HG02759 (cell line): ENCODE measurements at regions not wholly inside any gene's neighbourhood (a gene's known extent, or its start where the extent isn't known, plus 50 kb on each side); places are given as distances from the start of the nearest gene placed in this dataset.

Experiments
- ATAC-seq: cut with Tn5 transposase; IDR thresholded peaks from one replicate; pipeline ENCODE4 v1.9.1; 2021; ENCODE audit warnings: mild to moderate bottlenecking, moderate library complexity; ENCODE audit not compliant: unreplicated experiment

DNA sequence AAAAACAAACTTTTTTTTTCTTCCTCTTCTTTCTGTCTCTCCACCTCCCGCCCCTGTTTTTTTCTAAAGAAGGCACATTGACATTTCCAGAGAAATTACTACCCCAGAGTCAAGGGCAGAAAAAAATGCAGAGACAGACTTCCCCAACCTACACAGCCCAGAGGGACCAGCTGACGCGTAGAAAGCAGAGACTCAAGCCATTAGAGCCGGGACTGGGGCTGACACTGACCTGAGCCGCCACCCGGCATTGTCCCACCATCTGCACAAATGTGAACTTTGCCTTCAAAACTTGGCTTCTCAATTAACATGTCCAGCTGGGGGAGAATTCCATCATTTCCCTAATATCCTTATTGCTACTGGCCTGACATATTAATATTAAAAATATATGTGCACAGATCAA is 385.6 kb downstream of the NR2F2 start:
- no peak for ATAC-seq

DNA sequence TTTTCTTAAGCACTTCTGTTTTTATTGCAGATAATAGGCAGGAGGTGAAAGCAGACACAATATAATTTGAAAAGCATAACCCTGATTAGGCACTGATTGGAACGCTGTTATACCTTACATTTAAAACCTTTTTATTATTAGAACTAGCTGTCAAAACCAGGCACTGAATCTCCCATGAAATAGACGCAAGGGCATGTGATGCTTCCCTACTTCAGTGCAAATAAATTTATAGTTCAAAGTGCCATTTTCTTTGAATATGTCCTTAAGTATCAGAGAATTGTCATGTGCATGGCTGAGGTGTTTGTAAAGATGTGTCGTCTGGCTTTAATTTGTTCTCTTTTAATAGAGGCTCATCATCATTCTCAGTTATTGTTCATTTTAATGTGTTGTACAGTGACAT is 386.0 kb downstream of the NR2F2 start:
- no peak for ATAC-seq

DNA sequence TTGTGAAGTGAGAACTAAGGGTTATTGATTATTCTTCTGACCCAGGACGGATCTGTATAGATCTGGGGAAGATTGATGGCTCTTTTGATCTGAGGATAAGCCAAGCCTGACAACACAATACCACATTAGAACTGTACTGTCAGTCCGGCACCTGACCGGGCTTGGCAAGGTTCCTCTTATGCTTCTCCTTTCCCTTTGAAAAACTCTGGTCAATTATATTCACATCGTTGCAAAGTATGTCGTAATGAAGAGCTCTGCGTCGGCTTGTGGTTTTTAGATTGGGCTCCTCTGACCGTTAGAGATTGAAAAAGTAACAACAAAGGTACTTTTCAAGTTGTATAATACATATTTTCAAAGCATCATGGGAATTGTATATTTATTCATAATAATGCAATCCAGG is 389.8 kb downstream of the NR2F2 start:
- ATAC-seq: no peak

DNA sequence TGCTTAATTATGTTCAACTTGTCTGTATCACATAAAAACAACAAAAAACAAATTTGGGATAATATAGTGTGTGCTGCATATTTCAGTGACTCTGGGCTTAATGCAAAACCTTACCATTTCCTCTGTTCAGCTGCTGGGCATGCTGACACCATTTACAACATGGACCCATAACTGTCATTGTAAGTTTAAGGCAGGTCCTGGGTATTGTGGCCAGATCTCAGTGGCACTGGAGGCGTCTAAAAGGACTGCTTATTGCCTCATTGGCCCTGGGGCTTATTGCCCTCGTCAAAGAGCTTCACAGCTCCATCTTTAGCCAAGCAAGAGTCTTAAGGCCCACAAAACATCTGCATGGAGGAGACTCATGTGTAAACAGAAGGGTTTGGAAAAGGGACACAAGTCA is 390.2 kb downstream of the NR2F2 start:
- no peak for ATAC-seq

DNA sequence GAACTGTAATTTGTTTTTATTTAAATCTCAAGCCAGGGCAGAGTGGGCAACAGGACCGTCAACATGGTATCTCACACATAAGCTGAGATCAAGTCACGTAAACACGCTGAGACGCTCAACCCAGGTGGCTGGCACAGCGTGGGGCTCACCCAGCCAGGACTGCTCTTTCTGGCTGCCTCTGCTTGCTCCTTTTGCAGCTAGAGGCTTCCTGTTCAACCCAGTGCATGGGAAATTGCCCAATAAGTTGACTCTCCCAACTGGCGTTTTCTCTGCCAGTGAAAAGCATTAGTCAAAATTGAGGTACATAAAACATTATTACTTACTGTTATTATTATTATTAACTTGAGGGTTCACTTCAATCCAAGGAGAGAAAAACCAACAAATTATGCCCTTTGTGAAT is 398.1 kb downstream of the NR2F2 start:
- ATAC-seq: no peak

DNA sequence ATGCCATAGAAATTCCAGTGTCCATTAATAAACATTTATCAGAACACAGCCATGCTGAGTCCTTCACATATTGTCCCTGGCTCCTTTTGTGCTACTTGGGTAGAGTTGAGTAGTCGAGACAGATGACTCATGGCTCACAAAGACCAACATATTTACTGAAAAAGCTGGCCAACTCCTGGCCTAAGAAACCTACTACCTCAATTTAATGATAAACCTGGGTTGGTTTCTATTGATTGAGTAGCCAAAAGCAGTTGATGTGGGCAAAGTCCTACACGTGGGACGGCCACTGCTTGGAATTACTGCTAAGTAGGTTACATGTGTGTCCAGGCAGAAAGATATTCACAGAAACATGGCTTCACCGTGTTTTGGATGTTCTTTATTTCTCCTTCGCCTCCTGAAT is 402.2 kb downstream of the NR2F2 start:
- ATAC-seq: no peak

DNA sequence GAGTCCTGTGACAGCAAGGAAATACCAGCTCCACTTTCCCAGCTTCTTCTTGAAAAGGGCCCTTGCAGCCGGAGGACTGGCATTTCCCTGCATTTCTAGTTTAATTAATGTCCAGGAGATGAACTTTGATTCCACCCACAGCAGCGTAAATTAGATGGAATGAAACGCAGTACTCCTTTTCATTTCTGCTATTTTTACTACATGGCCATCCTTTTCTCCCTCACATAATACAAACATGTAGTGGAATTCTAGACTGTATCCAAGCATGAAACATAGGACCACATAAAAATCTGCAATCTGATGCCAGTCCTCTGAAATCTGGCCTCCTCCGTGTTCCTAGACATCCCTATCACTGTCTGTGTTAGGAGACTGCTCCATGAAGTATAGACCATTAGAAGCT is 403.2 kb downstream of the NR2F2 start:
- ATAC-seq: no peak

DNA sequence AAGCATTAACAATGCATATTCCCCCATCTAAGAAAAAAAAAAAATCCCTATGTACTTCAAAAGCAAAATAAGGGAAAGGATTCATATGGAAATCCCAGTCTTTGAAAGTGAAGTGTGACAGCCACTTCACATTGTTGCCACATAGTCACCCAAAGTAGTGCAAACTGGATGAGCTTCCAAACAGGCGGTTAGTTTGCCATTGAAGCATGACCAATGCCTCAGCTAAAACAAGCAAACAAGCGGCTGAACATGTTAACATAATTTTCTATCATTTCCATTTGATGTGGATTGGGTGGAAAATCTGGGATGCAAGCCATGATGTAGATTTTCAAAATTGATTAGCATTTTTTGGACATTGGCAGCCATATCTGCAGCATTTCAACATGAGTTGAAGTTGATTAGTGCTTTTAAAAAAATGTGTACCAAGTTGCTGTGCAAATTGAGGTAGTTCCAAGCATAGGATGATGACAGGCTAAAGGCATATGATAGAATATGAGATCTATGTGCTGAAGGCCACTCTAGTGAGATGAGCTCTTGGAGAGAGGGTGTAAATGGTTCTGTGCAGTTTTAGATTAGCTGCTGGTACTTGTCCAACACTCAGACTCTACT is 405.2 kb downstream of the NR2F2 start:
- ATAC-seq: no peak

DNA sequence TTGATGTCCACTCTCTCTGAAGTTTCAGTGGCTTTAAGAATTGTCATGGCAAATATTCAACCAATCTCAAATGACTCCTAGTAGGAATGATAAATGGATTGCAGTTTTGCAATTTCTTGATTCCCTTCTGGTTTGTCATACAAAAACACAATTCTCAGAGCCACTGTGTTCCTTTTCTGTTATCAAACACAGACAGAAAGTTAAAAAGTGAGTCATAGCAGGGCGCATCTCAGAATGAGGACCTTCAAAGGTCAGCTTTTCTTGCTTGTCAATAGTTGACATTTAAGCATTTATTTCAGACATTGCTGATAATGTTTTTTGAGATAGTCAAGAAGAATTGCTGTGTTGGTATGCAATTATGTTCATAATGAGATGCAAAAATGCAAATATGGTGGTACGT is 405.9 kb downstream of the NR2F2 start:
- ATAC-seq: no peak

DNA sequence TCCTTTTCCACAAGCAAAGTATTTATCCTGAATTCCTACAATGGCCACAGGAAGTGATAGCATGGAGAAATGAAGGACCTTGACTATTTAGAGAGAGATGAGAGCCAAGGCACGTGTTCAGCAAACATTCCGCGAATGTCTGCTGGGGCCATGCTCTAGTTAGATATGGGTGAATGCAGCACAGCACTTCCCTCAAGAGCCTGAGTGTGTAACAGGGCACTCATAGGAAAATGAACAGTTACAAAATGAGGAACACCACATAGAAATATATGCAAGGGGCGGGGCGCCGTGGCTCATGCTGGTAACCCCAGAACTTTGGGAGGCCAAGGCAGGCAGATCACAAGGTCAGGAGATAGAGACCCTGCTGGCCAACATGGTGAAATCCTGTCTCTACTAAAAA is 406.9 kb downstream of the NR2F2 start:
- no peak for ATAC-seq

DNA sequence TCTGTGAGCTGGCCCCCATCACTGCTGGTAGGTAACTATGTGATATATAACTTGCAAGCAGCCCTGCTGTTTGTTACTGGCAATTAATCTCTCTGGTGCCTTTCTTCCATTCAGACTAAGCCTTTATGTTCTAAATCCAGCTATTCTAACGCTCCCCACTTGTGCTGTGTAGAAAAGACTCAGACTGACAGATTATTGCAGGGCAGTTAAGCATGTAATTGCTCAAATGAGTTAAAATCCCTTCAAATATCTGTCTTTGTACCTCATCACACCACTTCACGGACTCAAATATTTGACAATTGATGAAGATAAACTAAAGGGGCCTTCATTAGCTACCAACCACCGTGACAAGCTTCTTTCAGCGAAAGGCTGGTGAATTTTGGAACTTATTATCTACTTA is 416.2 kb downstream of the NR2F2 start:
- ATAC-seq: no peak

DNA sequence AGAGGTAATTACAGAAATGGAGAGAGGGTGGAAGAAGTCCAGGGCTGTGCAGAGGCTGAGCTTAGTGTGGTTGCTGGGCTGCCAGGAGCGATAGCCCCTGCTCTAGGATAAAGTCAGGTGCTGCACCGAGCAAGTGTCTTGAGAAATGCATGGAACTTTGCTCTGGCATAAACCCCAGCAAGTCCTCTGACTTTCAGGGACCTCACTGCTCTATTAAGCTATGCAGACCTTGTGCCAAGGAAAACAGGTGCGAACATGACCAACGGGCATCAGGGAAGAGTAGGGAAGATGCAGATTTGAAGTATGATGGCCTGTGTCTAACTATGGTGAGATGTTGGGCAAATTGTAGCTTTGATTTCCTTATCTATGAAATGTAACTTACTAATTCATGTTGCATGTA is 416.8 kb downstream of the NR2F2 start:
- ATAC-seq: no peak

DNA sequence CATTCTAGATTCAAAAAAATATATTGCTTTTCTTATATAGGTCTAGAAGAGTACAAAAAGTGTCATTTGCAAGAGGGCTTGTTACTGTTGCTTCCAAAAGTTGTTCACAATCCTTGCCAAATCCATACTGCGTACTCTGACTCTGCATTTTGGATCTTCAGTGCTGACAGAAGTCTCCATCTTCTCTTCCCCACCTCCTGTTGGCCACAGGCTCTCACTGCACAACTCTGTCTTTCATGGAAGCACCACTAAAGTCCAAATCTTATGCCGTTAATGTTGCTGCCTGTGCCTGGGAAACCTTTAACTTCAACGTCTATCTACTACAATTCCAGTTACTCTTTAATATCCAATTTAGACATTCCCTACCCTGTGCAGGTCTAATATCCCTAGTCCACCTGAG is 419.9 kb downstream of the NR2F2 start:
- no peak for ATAC-seq

DNA sequence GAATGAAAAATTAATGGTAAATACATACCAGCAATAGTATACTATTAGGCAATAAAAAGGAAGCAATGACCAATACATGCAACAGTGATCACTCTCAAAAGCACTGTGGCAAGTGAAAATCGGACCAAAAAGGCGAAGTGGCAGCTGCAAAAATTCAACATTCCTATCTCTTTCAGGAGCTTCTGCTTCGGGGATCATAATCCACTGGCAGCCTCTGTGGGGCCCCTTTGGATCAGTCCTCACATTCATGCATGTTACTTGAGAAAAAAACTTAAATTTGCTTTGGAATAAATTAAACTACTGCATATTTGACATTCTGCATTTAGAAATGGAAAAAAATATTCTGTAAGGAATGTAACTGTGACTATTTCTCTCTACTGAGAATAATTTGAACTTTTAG is 425.6 kb downstream of the NR2F2 start:
- ATAC-seq: no peak

DNA sequence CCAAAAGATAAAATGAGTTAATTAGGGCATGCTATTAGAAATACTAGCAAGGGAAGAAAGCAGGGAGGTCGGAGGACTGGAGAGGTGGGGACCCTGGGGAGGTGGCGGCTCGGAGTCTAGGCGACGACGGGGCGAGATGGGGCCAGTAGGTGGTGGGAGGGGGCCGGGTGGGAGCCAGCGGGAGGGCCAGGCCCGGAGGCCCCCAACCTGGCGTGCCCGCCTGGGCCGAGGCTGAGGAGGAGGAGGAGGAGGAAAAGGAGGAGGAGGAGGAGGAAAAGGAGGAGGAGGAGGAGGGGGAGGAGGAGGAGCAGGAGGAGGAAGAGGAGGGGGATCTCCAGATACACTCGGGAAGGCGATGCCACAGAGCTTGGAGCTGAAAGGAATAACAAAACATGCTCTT is 426.2 kb downstream of the NR2F2 start:
- ATAC-seq: no peak

DNA sequence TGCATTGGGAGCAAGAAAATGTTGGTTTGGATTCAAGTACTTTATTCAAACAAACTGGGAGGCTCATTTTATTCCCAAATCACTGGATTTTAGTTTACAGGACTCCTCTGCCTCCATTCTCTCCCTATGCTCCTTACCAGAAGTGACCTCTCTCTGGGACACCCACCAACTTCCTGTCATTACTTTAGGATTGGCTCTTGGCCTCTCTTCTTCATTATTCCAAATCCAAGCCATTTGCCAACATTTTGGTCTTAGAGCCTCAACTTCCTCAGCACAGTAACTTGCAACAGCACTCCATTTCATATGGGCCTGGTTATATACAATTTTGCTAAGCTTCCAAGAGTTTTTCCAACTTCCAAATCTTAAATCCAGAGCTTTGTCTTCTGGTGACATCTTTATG is 432.1 kb downstream of the NR2F2 start:
- no peak for ATAC-seq

DNA sequence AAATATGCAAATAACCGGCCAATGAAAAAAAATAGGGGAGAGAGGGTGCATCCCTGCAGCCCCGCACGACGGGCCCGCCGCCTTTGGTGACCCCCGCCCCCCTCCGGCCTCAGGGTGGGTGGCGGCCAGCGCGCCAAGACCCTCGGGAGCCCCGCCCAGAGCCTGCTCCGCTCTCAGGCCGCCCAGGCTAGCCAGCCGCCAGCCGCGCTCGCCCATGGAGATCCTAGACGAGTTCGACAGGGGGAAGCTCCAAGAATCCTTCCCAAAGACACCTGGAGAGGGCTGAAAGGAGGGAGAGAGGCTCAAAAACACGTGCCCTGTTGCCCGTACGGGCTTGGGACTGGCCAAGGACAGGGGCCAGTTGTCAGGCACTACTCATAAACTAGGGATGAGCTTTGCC is 434.0 kb downstream of the NR2F2 start:
- ATAC-seq: no peak

DNA sequence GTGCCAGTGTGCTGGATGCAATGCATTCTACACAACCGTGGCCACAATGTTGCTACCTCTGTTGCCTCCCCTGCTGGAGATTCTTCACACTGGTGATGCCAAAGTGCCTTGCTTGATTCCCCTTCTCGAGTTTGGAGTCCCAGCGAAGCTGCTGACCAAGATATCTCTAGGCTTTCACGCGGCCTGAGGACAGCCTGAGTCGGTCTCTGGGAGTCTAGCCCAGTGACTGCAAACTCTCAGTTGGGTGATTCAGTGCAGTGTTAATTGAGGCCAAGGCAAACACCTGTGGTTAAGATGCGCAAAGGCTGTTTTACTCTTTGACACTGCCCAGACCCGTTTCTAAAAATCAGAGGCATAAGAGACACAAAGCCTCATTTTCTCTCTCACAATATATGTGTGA is 434.4 kb downstream of the NR2F2 start:
- ATAC-seq: no peak

DNA sequence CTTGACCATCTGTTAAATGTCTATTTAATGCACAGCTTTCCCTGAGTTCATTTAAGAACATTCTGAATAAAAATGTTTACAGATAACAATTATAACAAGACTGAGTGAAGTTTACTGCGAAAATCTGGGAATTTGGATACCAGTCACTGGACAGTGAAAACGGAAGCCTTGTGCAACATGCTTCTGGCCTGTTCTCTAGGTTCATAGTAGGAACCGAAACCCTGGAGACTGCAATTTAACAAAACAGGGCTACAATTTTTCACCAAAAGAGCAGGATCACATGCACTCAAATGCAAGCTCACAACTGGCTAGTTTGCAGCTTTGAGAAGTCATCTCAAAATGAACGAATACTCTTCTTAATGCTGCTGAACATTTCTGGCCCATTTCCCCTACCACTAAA is 435.9 kb downstream of the NR2F2 start:
- no peak for ATAC-seq

DNA sequence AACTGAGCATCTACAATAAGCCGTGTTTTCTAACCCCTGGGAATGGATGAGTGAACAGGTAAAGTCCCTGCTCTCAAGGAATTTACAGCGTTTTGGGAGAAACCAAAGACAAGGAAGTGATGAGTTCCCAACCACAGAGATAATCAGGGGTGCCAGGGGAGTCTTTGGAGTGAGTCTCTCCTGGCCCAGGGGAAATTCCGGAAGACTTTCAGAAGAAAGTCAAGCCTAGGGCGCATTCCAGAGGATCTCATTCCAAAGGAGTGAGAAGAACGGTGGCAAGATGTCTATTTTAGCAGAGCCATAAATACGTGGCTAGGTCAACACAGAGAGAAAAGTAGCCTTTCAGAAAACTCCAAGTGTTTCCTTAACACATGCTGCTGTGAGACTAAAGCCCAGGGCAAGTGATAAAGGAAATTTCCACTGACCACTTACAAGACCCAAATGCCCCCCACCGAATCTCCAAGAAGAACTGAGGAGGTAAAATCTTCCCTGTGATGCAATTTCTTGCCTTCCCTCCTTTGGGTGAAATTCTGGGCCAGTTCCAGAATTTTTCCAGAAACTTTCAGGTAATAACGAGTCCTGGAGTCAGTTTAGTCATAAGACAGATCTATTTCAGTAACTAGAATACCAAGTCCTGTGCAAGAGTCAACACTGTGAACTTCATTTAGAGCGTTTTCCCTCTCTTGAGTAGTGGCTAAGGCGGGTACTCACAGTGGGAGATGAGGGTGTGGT is 437.4 kb downstream of the NR2F2 start:
- ATAC-seq: no peak

DNA sequence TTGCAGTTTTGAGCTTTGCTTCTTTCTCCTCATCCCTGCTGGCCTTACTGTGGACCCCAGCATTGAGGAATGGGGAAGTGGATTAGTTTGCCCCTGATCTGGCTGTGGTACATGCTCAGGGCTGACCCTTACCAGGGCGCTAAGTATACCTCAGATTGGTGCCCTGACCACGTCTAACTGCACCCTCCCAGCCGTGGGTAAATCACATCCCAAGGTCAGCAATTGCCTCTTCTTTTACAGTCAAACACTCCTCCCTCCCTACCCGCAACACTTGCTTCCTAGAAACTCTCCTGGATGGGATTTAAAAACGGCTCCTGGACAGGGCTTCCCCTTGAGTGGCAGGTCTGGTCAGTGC is 437.9 kb downstream of the NR2F2 start:
- no peak for ATAC-seq

DNA sequence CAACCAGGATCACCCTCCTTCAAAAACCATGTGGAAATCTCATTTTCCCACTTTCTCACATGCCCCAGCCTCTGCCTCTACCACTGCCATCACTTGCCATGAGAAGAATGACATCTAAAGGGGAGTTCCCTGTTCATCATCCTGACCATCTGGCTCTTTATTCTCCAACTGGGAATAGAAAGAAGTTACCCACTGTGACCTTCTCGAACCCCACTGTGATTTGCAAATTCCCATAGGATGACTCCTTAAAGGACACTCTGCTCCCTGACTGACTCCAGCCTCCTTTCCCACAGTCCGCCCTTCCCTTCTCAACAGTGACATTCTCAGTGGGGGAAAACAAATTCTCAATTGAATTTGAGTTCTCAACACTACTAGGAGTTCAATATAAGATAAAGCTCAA is 440.5 kb downstream of the NR2F2 start:
- no peak for ATAC-seq

DNA sequence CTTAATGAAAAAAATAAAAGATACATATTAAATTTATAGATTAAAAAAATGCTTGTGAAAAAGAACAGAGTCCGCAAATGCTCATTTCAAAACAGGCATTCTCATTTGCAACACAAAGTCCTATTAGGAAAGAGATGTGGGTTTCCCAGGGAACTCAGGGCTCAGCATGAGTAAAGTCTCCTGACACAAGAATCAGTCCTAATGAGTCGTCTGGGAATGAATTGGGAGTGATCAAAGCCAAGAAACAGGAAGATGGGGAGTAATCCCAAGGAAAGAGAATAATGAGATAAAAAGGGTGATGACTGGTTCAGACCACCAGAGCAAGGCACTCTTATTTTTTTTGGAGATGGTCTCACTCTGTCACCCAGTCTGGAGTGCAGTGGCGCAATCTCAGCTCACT is 443.7 kb downstream of the NR2F2 start:
- ATAC-seq: no peak
